NCI-H1930 (cell line): ENCODE measurements at regions not wholly inside any gene's neighbourhood (a gene's known extent, or its start where the extent isn't known, plus 50 kb on each side); places are given as distances from the start of the nearest gene placed in this dataset.
A peak's percentile ranks its signal among the peaks of the same experiment; 100 is the strongest.
"Not testable (repeated sequence)": the region's sequence is repeated elsewhere in the genome, so short reads cannot be mapped to it uniquely, and the experiment has no call there.

ENCODE experiments used
- DNase-seq, 2 experiments: peaks; one replicate each; lab custom pipeline; 2025; lab: John Stamatoyannopoulos, UW

GRCh38 chrX:109172091-109172602 is 309.7 kb downstream of the GUCY2F start:
- DNase-seq: no peak

- no peak for DNase-seq
Measured at GRCh38 chrX:109155161-109155560, 326.7 kb downstream of the GUCY2F start.

- not testable (repeated sequence) for DNase-seq
Measured at GRCh38 chrX:109144173-109144572, 337.7 kb downstream of the GUCY2F start.

GRCh38 chrX:109140463-109140862 is 341.4 kb downstream of the GUCY2F start:
- no peak for DNase-seq

- no peak for DNase-seq
Measured at GRCh38 chrX:109134777-109135176, 347.1 kb downstream of the GUCY2F start.

- peak in 1 of 2 experiments; percentile 0 for DNase-seq
Measured at GRCh38 chrX:109125304-109125703, 356.6 kb downstream of the GUCY2F start.

GRCh38 chrX:109089359-109089758 is 353.0 kb upstream of the IRS4 start:
- no peak for DNase-seq

GRCh38 chrX:109077788-109078187 is 341.4 kb upstream of the IRS4 start:
- DNase-seq: no peak

GRCh38 chrX:109054181-109054581 is 317.8 kb upstream of the IRS4 start:
- DNase-seq: not testable (repeated sequence)

GRCh38 chrX:109049903-109050302 is 313.5 kb upstream of the IRS4 start:
- no peak for DNase-seq

GRCh38 chrX:109049416-109049815 is 313.1 kb upstream of the IRS4 start:
- DNase-seq: no peak

- DNase-seq: no peak
Measured at GRCh38 chrX:109040057-109040456, 303.7 kb upstream of the IRS4 start.

GRCh38 chrX:109036624-109037023 is 300.3 kb upstream of the IRS4 start:
- DNase-seq: no peak

- no peak for DNase-seq
Measured at GRCh38 chrX:108993909-108994308, 257.5 kb upstream of the IRS4 start.

GRCh38 chrX:108972899-108973298 is 236.5 kb upstream of the IRS4 start:
- not testable (repeated sequence) for DNase-seq

GRCh38 chrX:108947205-108947604 is 210.8 kb upstream of the IRS4 start:
- no peak for DNase-seq

GRCh38 chrX:108946531-108946930 is 210.2 kb upstream of the IRS4 start:
- DNase-seq: no peak

GRCh38 chrX:108945883-108946523 is 209.6 kb upstream of the IRS4 start:
- DNase-seq: no peak

GRCh38 chrX:108914791-108915190 is 178.4 kb upstream of the IRS4 start:
- DNase-seq: no peak

GRCh38 chrX:108903831-108904230 is 167.5 kb upstream of the IRS4 start:
- DNase-seq: not testable (repeated sequence)

- no peak for DNase-seq
Measured at GRCh38 chrX:108900333-108900732, 164.0 kb upstream of the IRS4 start.

GRCh38 chrX:108896349-108896748 is 160.0 kb upstream of the IRS4 start:
- DNase-seq: not testable (repeated sequence)

- DNase-seq: no peak
Measured at GRCh38 chrX:108892501-108892900, 156.1 kb upstream of the IRS4 start.

- DNase-seq: no peak
Measured at GRCh38 chrX:108875548-108875947, 139.2 kb upstream of the IRS4 start.
